ENCODE measurements at regions not wholly inside any gene's neighbourhood (a gene's known extent, or its start where the extent isn't known, plus 50 kb on each side); places are given as distances from the start of the nearest gene placed in this dataset.

GRCh38 chr2:15834381-15835031, 105.8 kb upstream of the MYCN start:
- no peak overlapping the region for H3K27ac Mint-ChIP-seq
- H3K4me3 Mint-ChIP-seq, result no peak overlapping the region
- H3K9me3 Mint-ChIP-seq, result no peaks in the 10 kb centered on the region
- H3K36me3 Mint-ChIP-seq, result no peaks in the 10 kb centered on the region
- no peaks in the 10 kb centered on the region for H3K27me3 Mint-ChIP-seq
- H3K4me1 Mint-ChIP-seq, result no peaks in the 10 kb centered on the region

- no peaks in the 10 kb centered on the region for H3K27me3 Mint-ChIP-seq
- H3K9me3 Mint-ChIP-seq, result no peaks in the 10 kb centered on the region
- no peak overlapping the region for H3K27ac Mint-ChIP-seq
- no peak overlapping the region for H3K4me3 Mint-ChIP-seq
- no peaks in the 10 kb centered on the region for H3K4me1 Mint-ChIP-seq
- H3K36me3 Mint-ChIP-seq, result no peaks in the 10 kb centered on the region
Measured at GRCh38 chr2:15835991-15836688, 104.2 kb upstream of the MYCN start.

- Mint-ChIP-seq H3K4me3 (no peak overlapping the region), H3K27ac (no peak overlapping the region), H3K9me3 (no peaks in the 10 kb centered on the region), H3K27me3 (no peaks in the 10 kb centered on the region), H3K36me3 (no peaks in the 10 kb centered on the region), H3K4me1 (no peaks in the 10 kb centered on the region)
Measured at GRCh38 chr2:15836689-15837610, 103.4 kb upstream of the MYCN start.

GRCh38 chr2:15838481-15839090, 101.8 kb upstream of the MYCN start:
- H3K36me3 Mint-ChIP-seq, result no peaks in the 10 kb centered on the region
- no peaks in the 10 kb centered on the region for H3K4me1 Mint-ChIP-seq
- H3K9me3 Mint-ChIP-seq, result no peaks in the 10 kb centered on the region
- H3K27me3 Mint-ChIP-seq, result no peaks in the 10 kb centered on the region
- no peak overlapping the region for H3K4me3 Mint-ChIP-seq
- no peak overlapping the region for H3K27ac Mint-ChIP-seq

GRCh38 chr2:15839426-15840124, 100.8 kb upstream of the MYCN start:
- H3K36me3 Mint-ChIP-seq, result no peaks in the 10 kb centered on the region
- no peaks in the 10 kb centered on the region for H3K9me3 Mint-ChIP-seq
- no peak overlapping the region for H3K27ac Mint-ChIP-seq
- no peaks in the 10 kb centered on the region for H3K27me3 Mint-ChIP-seq
- no peaks in the 10 kb centered on the region for H3K4me1 Mint-ChIP-seq
- no peak overlapping the region for H3K4me3 Mint-ChIP-seq

- H3K27ac Mint-ChIP-seq, result no peak overlapping the region
- H3K27me3 Mint-ChIP-seq, result no peaks in the 10 kb centered on the region
- H3K9me3 Mint-ChIP-seq, result no peaks in the 10 kb centered on the region
- H3K4me1 Mint-ChIP-seq, result no peaks in the 10 kb centered on the region
- no peaks in the 10 kb centered on the region for H3K36me3 Mint-ChIP-seq
- H3K4me3 Mint-ChIP-seq, result no peak overlapping the region
Measured at GRCh38 chr2:15840148-15840547, 100.2 kb upstream of the MYCN start.

- Mint-ChIP-seq H3K27me3 (no peaks in the 10 kb centered on the region), H3K9me3 (no peaks in the 10 kb centered on the region), H3K4me3 (no peak overlapping the region), H3K36me3 (no peaks in the 10 kb centered on the region), H3K4me1 (no peaks in the 10 kb centered on the region), H3K27ac (no peak overlapping the region)
Measured at GRCh38 chr2:15840969-15841368, 99.4 kb upstream of the MYCN start.

- no peak overlapping the region for H3K4me3 Mint-ChIP-seq
- H3K27ac Mint-ChIP-seq, result no peak overlapping the region
- H3K27me3 Mint-ChIP-seq, result no peaks in the 10 kb centered on the region
- H3K36me3 Mint-ChIP-seq, result no peaks in the 10 kb centered on the region
- H3K9me3 Mint-ChIP-seq, result peaks cover under 1% of the 10 kb centered on the region
- no peaks in the 10 kb centered on the region for H3K4me1 Mint-ChIP-seq
Measured at GRCh38 chr2:15841776-15842560, 98.4 kb upstream of the MYCN start.

- no peaks in the 10 kb centered on the region for H3K4me1 Mint-ChIP-seq
- H3K36me3 Mint-ChIP-seq, result no peaks in the 10 kb centered on the region
- H3K4me3 Mint-ChIP-seq, result no peak overlapping the region
- no peak overlapping the region for H3K27ac Mint-ChIP-seq
- H3K9me3 Mint-ChIP-seq, result peaks cover 4% of the 10 kb centered on the region
- H3K27me3 Mint-ChIP-seq, result no peaks in the 10 kb centered on the region
Measured at GRCh38 chr2:15842758-15843666, 97.3 kb upstream of the MYCN start.

GRCh38 chr2:15844211-15844801, 96.0 kb upstream of the MYCN start:
- H3K4me3 Mint-ChIP-seq, result no peak overlapping the region
- no peaks in the 10 kb centered on the region for H3K36me3 Mint-ChIP-seq
- H3K4me1 Mint-ChIP-seq, result no peaks in the 10 kb centered on the region
- peaks cover 4% of the 10 kb centered on the region for H3K9me3 Mint-ChIP-seq
- no peaks in the 10 kb centered on the region for H3K27me3 Mint-ChIP-seq
- no peak overlapping the region for H3K27ac Mint-ChIP-seq

- Mint-ChIP-seq H3K4me3 (no peak overlapping the region), H3K36me3 (no peaks in the 10 kb centered on the region), H3K4me1 (no peaks in the 10 kb centered on the region), H3K27ac (no peak overlapping the region), H3K9me3 (peaks cover 4% of the 10 kb centered on the region), H3K27me3 (no peaks in the 10 kb centered on the region)
Measured at GRCh38 chr2:15845294-15845693, 95.1 kb upstream of the MYCN start.

- H3K4me3 Mint-ChIP-seq, result no peak overlapping the region
- no peaks in the 10 kb centered on the region for H3K4me1 Mint-ChIP-seq
- peaks cover 4% of the 10 kb centered on the region for H3K9me3 Mint-ChIP-seq
- no peaks in the 10 kb centered on the region for H3K36me3 Mint-ChIP-seq
- H3K27me3 Mint-ChIP-seq, result no peaks in the 10 kb centered on the region
- H3K27ac Mint-ChIP-seq, result no peak overlapping the region
Measured at GRCh38 chr2:15845737-15846405, 94.5 kb upstream of the MYCN start.

- Mint-ChIP-seq H3K27ac (no peak overlapping the region), H3K27me3 (no peaks in the 10 kb centered on the region), H3K4me1 (no peaks in the 10 kb centered on the region), H3K4me3 (no peak overlapping the region), H3K36me3 (no peaks in the 10 kb centered on the region), H3K9me3 (peaks cover 4% of the 10 kb centered on the region)
Measured at GRCh38 chr2:15846626-15847025, 93.7 kb upstream of the MYCN start.
